Mesodermal cell (in vitro differentiated cells): ENCODE measurements at regions not wholly inside any gene's neighbourhood (a gene's known extent, or its start where the extent isn't known, plus 50 kb on each side); places are given as distances from the start of the nearest gene placed in this dataset.
"Not testable (repeated sequence)": the region's sequence is repeated elsewhere in the genome, so short reads cannot be mapped to it uniquely, and the experiment has no call there.

Experiments
- H3K27ac ChIP-seq: 2 replicates; pipeline ENCODE4 v1.7.0; 2013; ENCODE audit warnings: mild to moderate bottlenecking, low read depth, low read length, moderate library complexity; ENCODE audit not compliant: severe bottlenecking
- H3K36me3 ChIP-seq: 2 replicates; pipeline ENCODE4 v1.7.1; 2013; ENCODE audit warnings: mild to moderate bottlenecking, low read length, moderate library complexity; ENCODE audit not compliant: control insufficient read depth, insufficient read depth
- H3K4me1 ChIP-seq: one replicate; pipeline ENCODE4 v1.7.1; 2013; ENCODE audit warnings: mild to moderate bottlenecking, low read length; ENCODE audit not compliant: insufficient read depth, control insufficient read depth, poor library complexity, severe bottlenecking
- H3K4me3 ChIP-seq: 2 replicates; pipeline ENCODE4 v1.7.0; 2013; ENCODE audit warnings: low read length, control low read depth, mild to moderate bottlenecking; ENCODE audit not compliant: insufficient read depth, poor library complexity, severe bottlenecking; ENCODE audit errors: extremely low read depth
- H3K9me3 ChIP-seq: 2 replicates; pipeline ENCODE4 v1.7.1; 2013; ENCODE audit warnings: mild to moderate bottlenecking, low read length, moderate library complexity; ENCODE audit not compliant: control insufficient read depth
- WGBS, 2 experiments: methylation state at CpG; one replicate each; pipeline ENCODE4 v1.1.5; 2013; ENCODE audit warnings: missing lambda C conversion rate in 2 of 2; ENCODE audit not compliant: insufficient coverage in 2 of 2; 5-methylcytosine and 5-hydroxymethylcytosine counted together

GRCh38 chr2:121833358-121833723 lies 77.9 kb downstream of the TSN start:
- no peak overlapping the region for H3K27ac ChIP-seq
- H3K9me3 ChIP-seq, result peaks cover 2% of the 10 kb centered on the region
- no CpG with 5 or more reads among the region's 4 CpGs for WGBS, 2 experiments

DNA sequence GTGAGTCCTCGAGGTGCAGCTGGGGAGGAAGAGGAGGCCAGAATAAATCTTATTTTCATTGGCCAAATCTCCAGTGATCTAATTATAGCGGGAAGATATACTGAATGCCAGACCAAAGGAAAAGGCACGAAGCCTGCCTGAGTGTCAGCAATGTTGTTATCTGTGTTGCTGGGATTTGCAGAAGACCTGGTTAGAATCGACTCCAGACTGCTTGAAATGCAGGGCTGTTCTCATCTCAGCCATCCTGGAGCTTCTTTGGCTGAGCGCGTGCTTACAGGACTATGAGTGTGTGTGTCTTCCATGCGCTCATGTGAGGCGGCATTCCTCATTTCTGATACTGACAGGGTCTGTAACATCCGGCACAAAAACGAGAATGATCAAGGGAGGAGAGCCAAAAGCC lies 81.2 kb downstream of the TSN start:
- 89 to 92% methylated on average over 9 of the region's 10 CpGs for WGBS, 2 experiments
- no peaks in the 10 kb centered on the region for H3K4me1 ChIP-seq
- peaks cover 5% of the 10 kb centered on the region for H3K9me3 ChIP-seq
- no peak overlapping the region for H3K4me3 ChIP-seq
- no peaks in the 10 kb centered on the region for H3K36me3 ChIP-seq
- H3K27ac ChIP-seq, result no peak overlapping the region

More at GRCh38 chr2:121833358-121833723, 77.9 kb downstream of the TSN start:
- Histone ChIP-seq H3K4me3 (no peak overlapping the region), H3K4me1 (no peaks in the 10 kb centered on the region), H3K36me3 (no peaks in the 10 kb centered on the region)

DNA sequence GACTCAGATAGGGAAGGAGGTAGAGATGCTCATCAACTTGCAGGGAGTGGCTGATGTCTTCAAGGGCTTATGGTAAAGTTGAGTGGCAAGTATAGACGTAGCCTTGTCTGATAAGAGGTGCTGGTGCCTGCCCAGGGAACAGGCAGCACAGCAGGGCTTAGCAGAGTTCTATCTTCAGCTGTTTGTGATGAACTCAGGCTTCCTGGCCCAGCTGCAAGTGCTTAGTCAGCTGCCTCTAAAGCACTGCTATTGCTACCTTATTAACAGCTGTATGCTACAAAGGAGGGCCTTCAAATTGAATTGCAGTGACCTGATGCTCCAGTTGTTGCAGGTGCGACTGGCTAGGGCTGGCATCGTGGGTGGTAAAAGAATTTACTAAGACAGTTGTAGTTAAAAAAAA lies 82.1 kb downstream of the TSN start:
- H3K4me3 ChIP-seq, result no peak overlapping the region
- peaks cover 5% of the 10 kb centered on the region for H3K9me3 ChIP-seq
- no peak overlapping the region for H3K27ac ChIP-seq
- H3K36me3 ChIP-seq, result no peaks in the 10 kb centered on the region
- no peaks in the 10 kb centered on the region for H3K4me1 ChIP-seq
- 88 to 97% methylated on average over 3 of the region's 3 CpGs for WGBS, 2 experiments

GRCh38 chr2:121838551-121838950 lies 83.1 kb downstream of the TSN start:
- no CpG with 5 or more reads among the region's 2 CpGs for WGBS, 2 experiments
- H3K36me3 ChIP-seq, result no peaks in the 10 kb centered on the region
- no peaks in the 10 kb centered on the region for H3K4me1 ChIP-seq
- peaks cover 5% of the 10 kb centered on the region for H3K9me3 ChIP-seq
- H3K4me3 ChIP-seq, result no peak overlapping the region
- H3K27ac ChIP-seq, result no peak overlapping the region

- Histone ChIP-seq H3K4me1 (no peaks in the 10 kb centered on the region), H3K4me3 (no peak overlapping the region), H3K9me3 (peaks cover 5% of the 10 kb centered on the region), H3K27ac (no peak overlapping the region), H3K36me3 (no peaks in the 10 kb centered on the region)
- 75% methylated on average over 2 of the region's 3 CpGs; no CpG with 5 or more reads in 1 of the 2 experiments for WGBS, 2 experiments
These were observed 84.1 kb downstream of the TSN start for GRCh38 chr2:121839584-121839983.

GRCh38 chr2:121849236-121849635 lies 93.8 kb downstream of the TSN start:
- 60 to 61% methylated on average over 2 of the region's 2 CpGs for WGBS, 2 experiments
- Histone ChIP-seq H3K4me3 (no peak overlapping the region), H3K9me3 (no peaks in the 10 kb centered on the region), H3K4me1 (no peaks in the 10 kb centered on the region), H3K36me3 (no peaks in the 10 kb centered on the region), H3K27ac (no peak overlapping the region)

- H3K27ac ChIP-seq, H3K36me3 ChIP-seq, H3K4me1 ChIP-seq, H3K4me3 ChIP-seq, H3K9me3 ChIP-seq: not testable (repeated sequence)
- WGBS, 2 experiments, result 85% methylated on average over 1 of the region's 1 CpG; no CpG with 5 or more reads in 1 of the 2 experiments
These were observed 97.7 kb downstream of the TSN start for GRCh38 chr2:121853149-121853548.

GRCh38 chr2:121855510-121855909 lies 100.1 kb downstream of the TSN start:
- 67 to 89% methylated on average over 4 of the region's 4 CpGs for WGBS, 2 experiments
- no peaks in the 10 kb centered on the region for H3K36me3 ChIP-seq
- H3K9me3 ChIP-seq, result no peaks in the 10 kb centered on the region
- H3K4me3 ChIP-seq, result no peak overlapping the region
- H3K27ac ChIP-seq, result no peak overlapping the region
- peaks cover under 1% of the 10 kb centered on the region for H3K4me1 ChIP-seq

GRCh38 chr2:121856360-121856759 lies 100.9 kb downstream of the TSN start:
- H3K27ac ChIP-seq, result no peak overlapping the region
- H3K4me1 ChIP-seq, result peaks cover 3% of the 10 kb centered on the region
- H3K9me3 ChIP-seq, result no peaks in the 10 kb centered on the region
- no peaks in the 10 kb centered on the region for H3K36me3 ChIP-seq
- 83 to 88% methylated on average over 1 of the region's 3 CpGs for WGBS, 2 experiments
- no peak overlapping the region for H3K4me3 ChIP-seq

- Histone ChIP-seq H3K27ac (no peak overlapping the region), H3K4me3 (no peak overlapping the region), H3K9me3 (no peaks in the 10 kb centered on the region), H3K36me3 (no peaks in the 10 kb centered on the region), H3K4me1 (peaks cover 3% of the 10 kb centered on the region)
- WGBS, 2 experiments, result 87 to 93% methylated on average over 2 of the region's 2 CpGs
These were observed 102.9 kb downstream of the TSN start for GRCh38 chr2:121858369-121858768.

DNA sequence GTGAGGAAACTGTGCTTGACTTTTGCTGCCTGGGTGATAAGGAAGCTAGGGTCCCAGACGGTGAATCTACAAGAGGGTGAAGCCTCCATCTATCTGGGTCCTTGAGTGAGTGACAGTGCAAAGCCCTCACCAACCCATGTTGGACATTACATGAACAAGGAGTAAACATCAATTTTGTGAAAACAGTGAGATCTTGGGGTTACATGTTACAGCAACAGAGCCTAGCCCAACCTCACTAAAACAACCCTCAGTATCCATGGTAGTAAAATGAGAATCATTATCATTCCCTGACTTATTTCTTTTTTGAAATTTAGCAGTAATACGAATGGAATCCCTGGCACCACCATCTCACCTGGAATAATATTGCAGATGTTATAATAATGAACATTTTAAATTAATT lies 103.4 kb downstream of the TSN start:
- no peaks in the 10 kb centered on the region for H3K36me3 ChIP-seq
- 100% methylated on average over 1 of the region's 2 CpGs; no CpG with 5 or more reads in 1 of the 2 experiments for WGBS, 2 experiments
- H3K9me3 ChIP-seq, result no peaks in the 10 kb centered on the region
- H3K4me3 ChIP-seq, result no peak overlapping the region
- H3K4me1 ChIP-seq, result peaks cover 3% of the 10 kb centered on the region
- H3K27ac ChIP-seq, result no peak overlapping the region
